H1 (cell line): ENCODE measurements at regions not wholly inside any gene's neighbourhood (a gene's known extent, or its start where the extent isn't known, plus 50 kb on each side); places are given as distances from the start of the nearest gene placed in this dataset.

Source experiments
- CBX8 ChIP-seq: fragments of 300-800, 300-1000 bp; sonication (generic); IDR thresholded peaks from 2 replicates; pipeline ENCODE4 v1.7.1; 2016; ENCODE audit warnings: low read depth, low read length, borderline replicate concordance
- CEBPB ChIP-seq: IDR thresholded peaks from 2 replicates; pipeline ENCODE4 v1.6.1; 2012; ENCODE audit warnings: low read depth, low read length
- CHD1 ChIP-seq: IDR thresholded peaks from 2 replicates; pipeline ENCODE4 v1.6.1; 2012; ENCODE audit warnings: low read depth, low read length, improper control_type of control experiment
- CHD7 ChIP-seq: fragments of 300-600 bp; sonication (generic); IDR thresholded peaks from 2 replicates; pipeline ENCODE4 v1.7.1; 2012; ENCODE audit warnings: low read length, moderate library complexity, mild to moderate bottlenecking, inconsistent platforms; ENCODE audit not compliant: insufficient replicate concordance
- CTBP2 ChIP-seq: IDR thresholded peaks from 2 replicates; pipeline ENCODE4 v1.7.0; 2011; ENCODE audit warnings: borderline replicate concordance, mild to moderate bottlenecking, moderate library complexity, mixed read lengths, low read length; ENCODE audit not compliant: insufficient read depth, insufficient read length
- FOSL1 ChIP-seq: IDR thresholded peaks from 2 replicates; pipeline ENCODE4 v1.6.1; 2011; ENCODE audit warnings: mild to moderate bottlenecking, low read depth, low read length, moderate library complexity; ENCODE audit not compliant: insufficient read depth
- KDM1A ChIP-seq: fragments of 200-600, 300-600 bp; sonication (generic); IDR thresholded peaks from 2 replicates; pipeline ENCODE4 v1.7.1; 2016; ENCODE audit warnings: mild to moderate bottlenecking, low read length, borderline replicate concordance
- POLR2A ChIP-seq, 2 experiments: IDR thresholded peaks; 1 replicate in 1 of 2; 2 replicates in 1 of 2; pipeline ENCODE4 v1.6.1; 2011; ENCODE audit warnings: low read depth in 2 of 2, low read length in 2 of 2, mild to moderate bottlenecking in 2 of 2; ENCODE audit errors: control extremely low read depth in 1 of 2
- SP2 ChIP-seq: IDR thresholded peaks from 2 replicates; pipeline ENCODE4 v1.6.1; 2012; ENCODE audit warnings: mild to moderate bottlenecking, low read length, inconsistent platforms
- TAF1 ChIP-seq: IDR thresholded peaks from 2 replicates; pipeline ENCODE4 v1.6.1; 2011; ENCODE audit warnings: mild to moderate bottlenecking, low read depth, low read length

DNA sequence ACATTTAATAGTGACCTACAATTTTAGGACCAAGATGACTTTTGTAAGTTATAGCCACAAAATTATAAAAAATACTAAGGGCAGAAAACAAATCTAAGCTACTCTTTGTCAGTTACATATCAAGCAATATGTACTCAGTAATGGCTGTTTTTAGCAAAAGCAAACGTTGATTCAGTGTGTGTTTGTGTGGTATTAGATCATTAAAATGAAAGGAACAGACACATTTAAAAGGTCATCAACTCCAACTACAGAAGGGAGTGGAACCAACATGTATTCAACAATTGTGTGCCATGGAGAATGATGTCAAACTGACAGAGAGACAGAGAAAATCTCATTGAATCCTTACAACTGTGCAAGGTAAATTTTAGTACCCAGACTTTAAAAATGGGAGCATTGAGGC, 268.8 kb upstream of the STT3B start (continued):
- TF ChIP-seq CHD7 (no peak), CEBPB (no peak), POLR2A (IDR thresholded peaks at IDR 0.05; ENCODE audit: control extremely low read depth in 1 of 2, low read depth in 2 of 2, low read length in 2 of 2) (no peak), TAF1 (no peak), CBX8 (no peak), CTBP2 (no peak), SP2 (no peak), KDM1A (no peak), FOSL1 (no peak), CHD1 (no peak)
